Upper lobe of left lung (tissue), 4 donors: ENCODE measurements at regions not wholly inside any gene's neighbourhood (a gene's known extent, or its start where the extent isn't known, plus 50 kb on each side); places are given as distances from the start of the nearest gene placed in this dataset.

Source experiments
- CTCF ChIP-seq, 6 experiments: fragments of 450-650 bp in 4 of 6; fragments of 200-600 bp in 2 of 6; sonication (generic) in 2 of 6; IDR thresholded peaks; one replicate each; pipeline ENCODE4 v1.5.1; 2016 to 2019; ENCODE audit warnings: antibody characterized with exemption in 6 of 6
- POLR2A ChIP-seq, 4 donors: fragments of 450-650 bp; IDR thresholded peaks; one replicate each; pipeline ENCODE4 v1.5.1; 2016 to 2017; ENCODE audit warnings: antibody characterized with exemption in 4 of 4, mild to moderate bottlenecking in 2 of 4
- POLR2AphosphoS5 ChIP-seq, 2 donors: sonication (generic); formaldehyde crosslinking; IDR thresholded peaks; one replicate each; pipeline ENCODE4 v1.5.1; 2017; ENCODE audit warnings: antibody characterized with exemption in 2 of 2

- TF ChIP-seq POLR2A (IDR thresholded peaks at IDR 0.05) (no peak), CTCF (IDR thresholded peaks at IDR 0.05) (no peak), POLR2AphosphoS5 (IDR thresholded peaks at IDR 0.05) (no peak)
These were observed 554.2 kb downstream of the JRKL start for GRCh38 chr11:96943970-96944369.
